ENCODE measurements at regions not wholly inside any gene's neighbourhood (a gene's known extent, or its start where the extent isn't known, plus 50 kb on each side); places are given as distances from the start of the nearest gene placed in this dataset.

DNA sequence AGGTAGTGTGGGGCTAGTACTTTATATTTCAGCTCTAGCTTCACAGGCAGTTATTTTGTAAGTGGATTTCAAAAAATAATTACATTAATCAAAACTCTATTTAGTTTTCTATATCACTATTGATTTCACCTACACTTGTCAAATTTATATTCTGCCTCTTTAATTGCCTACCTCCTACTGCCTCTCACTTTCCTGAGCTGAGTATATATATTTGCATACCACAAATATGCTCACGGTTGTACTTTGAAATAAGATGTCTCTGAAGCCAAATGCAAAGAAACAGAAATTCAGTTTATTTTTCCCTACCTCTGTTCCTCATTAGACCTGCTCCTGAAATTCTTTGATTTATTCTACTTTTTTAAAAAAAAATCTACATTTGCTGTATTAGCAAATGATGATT lies 309.3 kb upstream of the TGFBR2 start:
- no peak for ATAC-seq (ENCODE audit: low read depth)
- no peaks in the 10 kb centered on the region for H3K9me3 ChIP-seq (ENCODE audit: control insufficient read depth, insufficient read depth, low read length)
- H3K23ac ChIP-seq (ENCODE audit: low read depth, low read length), result no peak overlapping the region
- no peaks in the 10 kb centered on the region for H3K36me3 ChIP-seq (ENCODE audit: control insufficient read depth, insufficient read depth, low read length)
- intact Hi-C loops (cut with micrococcal nuclease), result no loop called here
- no peak overlapping the region for H3K9ac ChIP-seq (ENCODE audit: low read depth, low read length)
- H3K27ac ChIP-seq (ENCODE audit: insufficient read depth, low read length), result no peak overlapping the region
- no peak overlapping the region for H4K5ac ChIP-seq (ENCODE audit: low read depth, low read length)
- H3K18ac ChIP-seq (ENCODE audit: low read depth, low read length), result no peak overlapping the region
- no CpG with 5 or more reads among the region's 1 CpG for WGBS, 2 experiments (ENCODE audit: extremely low coverage in 2 of 2, insufficient read length in 1 of 2)
- no peaks in the 10 kb centered on the region for H4K20me1 ChIP-seq (ENCODE audit: insufficient read depth, low read length)
- TF ChIP-seq MAZ (IDR thresholded peaks at IDR 0.05; ENCODE audit: borderline replicate concordance, low read depth, low read length) (no peak), RFX5 (IDR thresholded peaks at IDR 0.05; ENCODE audit: low read depth, low read length) (no peak), RCOR1 (IDR thresholded peaks at IDR 0.05; ENCODE audit: insufficient replicate concordance, low read length) (no peak), CHD1 (IDR thresholded peaks at IDR 0.05; ENCODE audit: low read depth, low read length) (no peak), SMC3 (IDR thresholded peaks at IDR 0.05; ENCODE audit: low read depth, low read length) (no peak), FOS (IDR thresholded peaks at IDR 0.05; ENCODE audit: low read depth, low read length) (no peak), MAFK (IDR thresholded peaks at IDR 0.05; ENCODE audit: low read depth, low read length) (no peak), POLR2A (IDR thresholded peaks at IDR 0.05; ENCODE audit: low read depth, low read length) (no peak)
- no peak overlapping the region for H3K4me3 ChIP-seq (ENCODE audit: insufficient read depth, low read depth, low read length)
- CTCF ChIA-PET, result interaction anchor here (0.7 kb wide), 1 partner anchor 17 kb away, joined by 3 read pairs; no protein-coding TSS in a partner anchor
- H3K27me3 ChIP-seq (ENCODE audit: control insufficient read depth, insufficient read depth, low read length), result no peaks in the 10 kb centered on the region
- H2AK9ac ChIP-seq (replicated peaks; ENCODE audit: low read depth, low read length, poor library complexity), result no peak overlapping the region
- H3K4me2 ChIP-seq (ENCODE audit: low read depth, low read length), result no peak overlapping the region
- in situ Hi-C loops (cut with MboI; ENCODE audit: low sequenced_read_pairs), result no loop called here
- no peak overlapping the region for H2BK15ac ChIP-seq (ENCODE audit: low read depth, low read length)
- DNase-seq, result no peak
- no peak overlapping the region for H4K91ac ChIP-seq (ENCODE audit: insufficient read depth, low read depth, low read length)
- peaks cover 11% of the 10 kb centered on the region for H3K4me1 ChIP-seq (ENCODE audit: control insufficient read depth, insufficient read depth, low read length)
- H4K8ac ChIP-seq (ENCODE audit: low read depth in 2 of 2, low read length in 2 of 2), result no peak overlapping the region
- POLR2A ChIA-PET (ENCODE audit: unreplicated experiment), result no interaction called here
- no TSS peak for BruUV-seq (replicated peaks)
- no peaks in the 10 kb centered on the region for H3K79me1 ChIP-seq (ENCODE audit: low read depth in 1 of 2, low read length in 2 of 2)
- dilution Hi-C loops (cut with HindIII; ENCODE audit: low sequenced_read_pairs, unreplicated experiment), result no loop called here
- H3K9me1 ChIP-seq (ENCODE audit: insufficient read depth, low read length), result 0 out of 2 replicates have a peak, but pooled peaks cover 6% of the 10 kb centered on the region
- H2BK5ac ChIP-seq (ENCODE audit: low read depth, low read length, poor library complexity, severe bottlenecking), result no peak overlapping the region
- no peak overlapping the region for H2BK120ac ChIP-seq (ENCODE audit: low read depth, low read length)
- H2AK5ac ChIP-seq (ENCODE audit: low read depth, low read length), result no peak overlapping the region
- H3K14ac ChIP-seq (replicated peaks; ENCODE audit: low read depth, low read length), result no peak overlapping the region
- no peak overlapping the region for H2BK20ac ChIP-seq (ENCODE audit: low read depth, low read length)
- H2AFZ ChIP-seq (replicated peaks; ENCODE audit: low read length, poor library complexity), result no peak overlapping the region
- no peak overlapping the region for H3K4ac ChIP-seq (ENCODE audit: low read depth, low read length)
- H3K56ac ChIP-seq (ENCODE audit: extremely low read depth, insufficient read depth, low read length), result no peak overlapping the region

All from IMR-90 (cell line).